Fibroblast of the aortic adventitia (primary cell): ENCODE measurements at regions not wholly inside any gene's neighbourhood (a gene's known extent, or its start where the extent isn't known, plus 50 kb on each side); places are given as distances from the start of the nearest gene placed in this dataset.

Experiments
- DNase-seq: peaks from one replicate; pipeline ENCODE4 v3.0.0-alpha.2; 2010; ENCODE audit warnings: low read depth
- H3K4me3 ChIP-seq: 2 replicates; pipeline ENCODE4 v1.5.1; 2011; ENCODE audit warnings: low read depth, mild to moderate bottlenecking, control low read depth, low read length, moderate library complexity
- TF ChIP-seq, protein P1 (sequence below): IDR thresholded peaks from 2 replicates; pipeline ENCODE4 v1.5.1; 2011; ENCODE audit warnings: mild to moderate bottlenecking, low read length, control low read depth, inconsistent platforms; ENCODE audit not compliant: insufficient read depth

- TF ChIP-seq, protein P1, sequence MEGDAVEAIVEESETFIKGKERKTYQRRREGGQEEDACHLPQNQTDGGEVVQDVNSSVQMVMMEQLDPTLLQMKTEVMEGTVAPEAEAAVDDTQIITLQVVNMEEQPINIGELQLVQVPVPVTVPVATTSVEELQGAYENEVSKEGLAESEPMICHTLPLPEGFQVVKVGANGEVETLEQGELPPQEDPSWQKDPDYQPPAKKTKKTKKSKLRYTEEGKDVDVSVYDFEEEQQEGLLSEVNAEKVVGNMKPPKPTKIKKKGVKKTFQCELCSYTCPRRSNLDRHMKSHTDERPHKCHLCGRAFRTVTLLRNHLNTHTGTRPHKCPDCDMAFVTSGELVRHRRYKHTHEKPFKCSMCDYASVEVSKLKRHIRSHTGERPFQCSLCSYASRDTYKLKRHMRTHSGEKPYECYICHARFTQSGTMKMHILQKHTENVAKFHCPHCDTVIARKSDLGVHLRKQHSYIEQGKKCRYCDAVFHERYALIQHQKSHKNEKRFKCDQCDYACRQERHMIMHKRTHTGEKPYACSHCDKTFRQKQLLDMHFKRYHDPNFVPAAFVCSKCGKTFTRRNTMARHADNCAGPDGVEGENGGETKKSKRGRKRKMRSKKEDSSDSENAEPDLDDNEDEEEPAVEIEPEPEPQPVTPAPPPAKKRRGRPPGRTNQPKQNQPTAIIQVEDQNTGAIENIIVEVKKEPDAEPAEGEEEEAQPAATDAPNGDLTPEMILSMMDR = no peak
- no peak for DNase-seq
- no peak overlapping the region for H3K4me3 ChIP-seq
These were observed 68.3 kb downstream of the CHST1 start for GRCh38 chr11:45597097-45597496.

DNA sequence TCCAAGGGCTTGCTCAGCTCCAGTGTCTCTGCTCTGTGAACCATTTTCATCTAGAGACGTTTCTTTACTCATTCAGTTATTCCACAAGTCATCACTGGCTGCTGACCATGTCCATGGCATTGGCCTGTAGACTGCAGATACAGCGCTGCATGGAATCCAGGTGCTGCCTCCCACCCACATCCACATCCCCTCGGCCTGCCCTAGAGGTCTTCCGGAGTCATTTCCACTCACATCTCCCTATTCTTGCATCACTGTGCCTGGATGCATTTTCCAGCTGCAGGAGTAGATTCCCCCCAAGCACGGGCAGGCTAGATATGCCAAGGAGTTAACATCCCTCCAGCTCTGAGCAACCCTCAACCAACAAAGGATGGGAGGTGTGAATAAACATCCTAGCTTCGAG is 68.9 kb downstream of the CHST1 start:
- no peak overlapping the region for H3K4me3 ChIP-seq
- TF ChIP-seq, protein P1 = no peak
- DNase-seq = no peak

DNA sequence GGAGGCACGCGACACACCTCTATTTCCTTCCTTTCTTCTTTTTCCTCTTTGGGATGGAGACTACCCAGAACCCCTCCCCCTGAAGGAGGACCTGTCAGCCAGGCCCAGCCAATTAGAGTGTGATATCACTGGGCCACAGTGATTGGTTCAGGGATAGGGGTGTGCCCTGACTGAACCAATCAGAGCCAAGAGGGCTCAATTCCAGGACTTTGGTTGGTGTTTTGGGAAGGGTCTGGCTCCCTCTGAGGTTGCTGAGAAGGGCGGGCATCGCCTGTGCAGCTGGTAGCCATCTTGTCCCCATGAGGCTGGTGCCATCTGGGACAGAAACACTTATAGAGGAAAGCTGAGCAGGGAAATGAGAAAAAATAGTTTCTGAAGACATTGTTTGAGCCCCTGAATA is 71.4 kb downstream of the CHST1 start:
- no peak overlapping the region for H3K4me3 ChIP-seq
- TF ChIP-seq, protein P1 = no peak
- no peak for DNase-seq

DNA sequence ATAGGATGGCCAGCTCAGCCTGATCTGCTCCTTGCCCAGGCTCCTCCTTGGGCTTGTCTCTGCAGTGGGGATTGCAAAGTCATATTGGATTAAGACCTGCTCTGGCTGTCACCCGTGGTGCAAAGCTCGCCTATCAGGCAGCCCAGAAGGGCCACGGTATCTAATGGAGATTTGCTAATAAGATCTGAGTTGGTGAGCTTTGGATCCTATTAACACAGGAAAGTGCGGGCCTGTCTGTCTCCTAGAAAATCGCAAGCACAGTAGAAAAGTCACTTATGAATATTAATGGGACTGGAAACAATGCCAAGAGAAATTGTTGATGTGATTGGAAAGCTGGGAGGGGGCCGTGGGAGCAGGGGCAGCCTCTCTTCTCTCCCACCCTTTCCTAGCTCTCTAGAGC is 72.8 kb downstream of the CHST1 start:
- no peak overlapping the region for H3K4me3 ChIP-seq
- DNase-seq = no peak
- TF ChIP-seq, protein P1 = no peak

GRCh38 chr11:45590743-45591142 is 74.7 kb downstream of the CHST1 start:
- DNase-seq = peak; percentile 62
- TF ChIP-seq, protein P1 = no peak

DNA sequence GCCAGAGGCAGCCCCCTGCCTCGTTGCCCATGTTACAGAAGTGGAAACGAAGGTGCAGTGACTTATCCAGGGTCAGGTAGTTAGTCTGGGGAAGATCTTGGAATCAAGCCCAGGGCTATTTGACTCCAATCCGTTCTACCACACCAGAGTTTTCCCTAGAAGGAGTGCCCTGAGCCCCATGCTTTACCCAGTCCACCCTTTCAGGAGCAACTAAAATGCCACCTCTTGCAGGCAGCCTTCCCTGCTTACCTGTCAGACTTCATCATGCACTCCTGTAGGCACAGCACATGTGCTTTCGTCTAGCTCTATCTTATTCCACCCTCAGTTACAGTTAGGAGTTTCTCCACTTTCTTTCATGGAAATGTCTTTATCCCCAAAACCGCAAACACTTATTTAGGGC is 80.2 kb downstream of the CHST1 start:
- TF ChIP-seq, protein P1 = no peak
- no peak for DNase-seq
- H3K4me3 ChIP-seq = no peak overlapping the region

More at GRCh38 chr11:45590743-45591142, 74.7 kb downstream of the CHST1 start:
- H3K4me3 ChIP-seq = no peak overlapping the region

- no peak for DNase-seq
- TF ChIP-seq, protein P1 = no peak
- no peak overlapping the region for H3K4me3 ChIP-seq
These were observed 81.3 kb downstream of the CHST1 start for GRCh38 chr11:45583981-45584566.
